ENCODE measurements at regions not wholly inside any gene's neighbourhood (a gene's known extent, or its start where the extent isn't known, plus 50 kb on each side); places are given as distances from the start of the nearest gene placed in this dataset.

- no peak for DNase-seq
These were observed 476.8 kb downstream of the EPHA7 start for GRCh38 chr6:92942549-92942948.

- DNase-seq = no peak
These were observed 484.7 kb downstream of the EPHA7 start for GRCh38 chr6:92934625-92935024.

- DNase-seq = no peak
These were observed 489.2 kb downstream of the EPHA7 start for GRCh38 chr6:92930171-92930570.

- no peak for DNase-seq
These were observed 497.0 kb downstream of the EPHA7 start for GRCh38 chr6:92922216-92922806.

DNA sequence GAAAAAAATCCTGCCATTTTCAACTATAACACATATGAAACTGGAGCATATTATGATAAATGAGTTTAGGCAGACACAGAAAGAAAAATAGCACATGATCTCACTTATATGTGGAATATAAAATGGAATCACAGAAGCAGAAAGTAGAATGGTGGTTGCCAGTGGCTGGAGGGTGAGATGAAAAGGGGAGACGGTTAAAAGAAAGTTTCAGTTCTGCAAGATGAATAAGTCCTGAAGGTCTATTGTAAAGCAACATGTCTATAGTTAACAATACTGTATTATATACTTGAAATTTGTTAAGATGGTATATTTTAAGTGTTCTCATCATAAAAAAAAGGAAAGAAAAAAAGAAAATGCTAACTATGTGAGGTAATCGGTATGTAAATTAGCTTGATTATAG, 503.9 kb downstream of the EPHA7 start:
- DNase-seq = no peak

- DNase-seq = no peak
These were observed 508.1 kb downstream of the EPHA7 start for GRCh38 chr6:92911301-92911700.

DNA sequence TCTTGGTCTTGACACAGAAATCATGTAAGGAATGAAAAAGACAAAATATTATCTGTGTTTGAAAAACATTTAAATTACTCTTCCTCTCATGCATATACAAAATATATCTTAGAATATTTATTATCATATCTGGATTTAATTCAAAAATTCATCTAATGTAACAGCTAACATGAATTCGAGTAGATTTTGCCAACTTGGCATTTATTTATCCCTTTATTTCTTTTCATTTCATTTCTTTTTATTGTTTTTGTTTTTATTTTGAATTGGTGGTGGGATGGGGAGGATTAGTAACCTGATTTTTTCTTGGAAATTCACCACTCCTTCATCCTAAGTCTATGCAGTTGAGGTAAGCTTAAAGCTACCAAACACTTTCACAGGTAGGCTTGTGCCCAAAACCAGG, 508.7 kb downstream of the EPHA7 start:
- no peak for DNase-seq

GRCh38 chr6:92906385-92906784, 513.0 kb downstream of the EPHA7 start:
- DNase-seq = no peak

DNA sequence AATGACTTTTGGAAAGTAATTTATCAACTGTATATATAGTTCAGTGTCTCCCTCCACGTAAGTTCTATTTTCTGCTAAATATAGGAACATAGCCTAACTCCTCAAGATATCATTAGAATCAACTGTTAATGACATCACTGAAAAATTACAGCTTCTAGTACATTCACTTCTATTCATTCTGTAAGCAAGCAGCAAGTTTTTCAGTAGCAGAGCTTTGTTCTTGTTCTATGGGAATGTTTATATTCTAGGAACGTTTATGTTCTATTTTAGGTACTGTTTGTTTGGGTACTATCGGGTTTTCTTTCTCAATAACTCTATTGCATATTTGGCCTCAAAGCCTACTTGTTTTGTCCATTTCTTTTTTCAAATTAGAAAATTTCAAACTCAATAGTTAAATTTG, 525.6 kb downstream of the EPHA7 start:
- DNase-seq = no peak

DNA sequence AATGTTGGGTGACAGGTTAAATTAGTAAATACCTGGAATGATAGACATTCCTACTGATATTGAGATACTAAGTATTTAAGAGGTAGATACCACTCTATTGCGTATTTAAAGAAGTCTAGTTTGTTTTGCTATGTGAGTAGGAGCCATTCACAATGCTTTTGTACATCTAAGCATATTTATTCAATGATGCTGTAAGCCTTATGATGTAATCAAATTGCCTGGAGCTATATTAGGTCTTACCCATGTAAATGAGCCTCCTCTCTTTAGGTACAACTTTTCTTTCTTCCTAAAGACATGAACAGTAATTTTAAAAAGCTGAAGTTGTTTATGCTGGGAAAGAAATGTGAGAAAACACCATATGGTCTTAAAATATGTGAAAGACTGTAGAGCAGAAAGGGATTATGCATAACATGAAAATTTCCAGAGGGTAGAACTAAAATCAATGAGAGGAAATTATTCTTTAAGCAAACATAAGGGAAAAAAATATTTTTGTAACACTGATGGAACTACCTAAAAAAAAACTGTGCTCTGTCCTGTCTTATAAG, 526.7 kb downstream of the EPHA7 start:
- no peak for DNase-seq

GRCh38 chr6:92888316-92888715, 531.0 kb downstream of the EPHA7 start:
- DNase-seq = no peak

DNA sequence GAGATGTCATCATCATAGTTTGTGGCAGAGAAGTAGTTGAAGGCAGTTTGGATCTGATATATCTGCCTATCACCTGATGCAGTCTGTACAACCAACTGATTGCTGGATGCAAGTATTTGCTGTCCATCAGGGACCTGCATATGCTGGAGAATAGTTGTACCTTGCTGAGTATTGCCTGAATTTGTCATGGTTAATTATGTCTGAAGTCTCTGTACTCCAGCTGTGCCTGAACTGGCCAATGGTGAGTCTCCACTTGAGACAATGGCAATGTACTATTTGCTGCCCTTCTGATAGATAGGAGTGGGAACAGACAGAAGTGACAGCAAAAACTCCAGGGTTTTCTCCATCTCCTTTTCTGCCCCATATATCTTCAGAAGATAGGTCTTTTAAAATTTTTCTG, 531.5 kb downstream of the EPHA7 start:
- DNase-seq = no peak

DNA sequence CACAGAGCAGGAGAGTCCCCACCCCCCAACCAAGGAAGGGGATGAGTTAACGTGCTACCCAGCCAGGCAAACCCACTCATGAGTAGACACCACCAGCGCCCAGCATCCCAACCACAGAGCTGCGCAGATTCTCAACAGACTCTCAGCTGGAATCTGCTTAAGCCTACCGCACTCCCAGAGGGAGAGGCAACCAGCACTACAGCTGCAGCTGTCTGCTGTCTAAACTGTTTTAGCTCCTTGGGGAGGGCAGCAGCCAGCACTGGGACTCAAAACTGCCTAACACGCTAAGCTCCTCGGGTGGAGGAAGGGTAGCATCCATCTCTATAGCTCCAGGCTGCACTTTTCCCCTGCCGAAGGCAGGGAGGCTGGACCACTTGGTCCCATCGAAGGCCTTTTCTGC, 539.8 kb downstream of the EPHA7 start:
- no peak for DNase-seq

- DNase-seq = no peak
These were observed 554.3 kb downstream of the EPHA7 start for GRCh38 chr6:92864966-92865555.

GRCh38 chr6:92849636-92850035, 569.7 kb downstream of the EPHA7 start:
- no peak for DNase-seq

- DNase-seq = no peak
These were observed 570.5 kb downstream of the EPHA7 start for GRCh38 chr6:92848901-92849300.

DNA sequence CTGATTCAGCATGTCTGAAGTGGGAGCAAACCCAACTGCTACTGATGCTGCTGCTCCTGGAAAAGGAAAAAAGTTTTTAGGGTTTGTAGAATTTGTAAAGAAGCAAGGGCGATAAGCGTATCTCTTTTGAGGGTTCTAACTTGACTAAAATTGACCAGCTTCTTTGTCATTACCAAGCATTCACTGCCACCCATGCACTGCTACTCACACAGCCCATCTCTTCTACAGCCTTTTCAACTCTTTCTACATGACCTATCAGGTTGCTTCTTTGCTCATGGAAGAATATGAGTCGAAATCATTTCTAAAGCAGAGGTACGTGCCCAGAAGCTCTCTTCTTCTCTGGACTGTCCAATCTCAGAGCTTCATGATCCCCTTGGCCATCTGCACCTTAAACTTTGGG, 570.9 kb downstream of the EPHA7 start:
- no peak for DNase-seq

DNA sequence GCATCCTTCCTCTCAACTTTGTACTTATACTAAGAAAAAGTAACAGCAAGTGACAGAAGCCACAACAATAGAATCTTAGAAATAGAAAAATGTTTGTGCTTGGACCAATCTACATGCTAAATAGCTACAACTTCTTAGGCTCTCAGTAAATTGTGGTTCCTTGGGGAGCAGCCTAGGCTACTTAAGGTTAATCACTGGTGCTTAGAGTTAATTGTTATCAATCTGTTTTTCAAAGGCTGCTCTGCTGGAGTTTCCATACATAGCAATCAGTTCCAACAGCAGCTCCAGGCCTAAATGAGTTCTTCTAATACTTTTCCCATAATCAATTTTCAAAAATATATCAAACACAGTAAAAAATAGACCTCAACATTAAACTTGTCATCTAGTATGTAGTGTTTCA, 571.4 kb downstream of the EPHA7 start:
- DNase-seq = no peak

GRCh38 chr6:92840246-92840930, 579.0 kb downstream of the EPHA7 start:
- no peak for DNase-seq

- DNase-seq = no peak
These were observed 590.6 kb downstream of the EPHA7 start for GRCh38 chr6:92828788-92829187.

GRCh38 chr6:92827104-92827503, 592.3 kb downstream of the EPHA7 start:
- DNase-seq = no peak

- no peak for DNase-seq
These were observed 592.7 kb downstream of the EPHA7 start for GRCh38 chr6:92826633-92827032.

- no peak for DNase-seq
These were observed 597.1 kb downstream of the EPHA7 start for GRCh38 chr6:92822222-92822621.

DNA sequence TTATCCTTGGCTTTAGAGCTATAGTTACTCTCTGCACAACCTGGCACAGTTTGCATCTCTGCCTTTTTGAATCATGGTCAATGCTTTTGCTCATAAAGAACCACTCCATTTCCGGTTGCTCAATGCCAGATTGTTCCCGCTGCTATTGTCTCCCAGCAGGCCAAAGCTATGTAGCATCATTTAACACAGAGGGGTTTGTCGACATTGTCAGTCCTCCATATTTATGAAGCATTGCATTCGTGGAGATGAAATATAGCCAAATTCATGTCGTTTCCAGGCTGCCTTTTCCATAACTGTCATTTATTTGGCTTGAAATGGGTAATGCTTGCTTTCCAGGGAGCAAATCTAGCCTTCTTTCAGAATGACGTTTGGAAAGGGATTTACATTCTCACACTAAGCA, 598.8 kb downstream of the EPHA7 start:
- no peak for DNase-seq

All from activated naive CD4-positive, alpha-beta T cell treated with anti-CD3 and anti-CD28 coated beads, Interleukin-2, amount 50 U/mL, for 16 hours (primary cell).